K562 (cell line): ENCODE measurements at regions not wholly inside any gene's neighbourhood (a gene's known extent, or its start where the extent isn't known, plus 50 kb on each side); places are given as distances from the start of the nearest gene placed in this dataset.

Experiments
- ATAC-seq: fragments of 200-7000 bp; cut with Tn5 transposase; 3 replicates; pipeline ENCODE4 v1.9.1; 2020; ENCODE audit warnings: moderate library complexity
- BruUV-seq: library from RNA; stranded (reverse); fragments of 400-500 nt; replicated peaks from 2 replicates; lab custom pipeline; 2021; lab: Mats Ljungman, UMichigan
- CTCF ChIA-PET: fragments of 300-600 bp; formaldehyde crosslinking; extraction: SDS; loops from one replicate; lab custom pipeline; 2021; ENCODE audit warnings: low intra/inter-chr PET ratio; lab: Yijun Ruan, JAX
- POLR2A ChIA-PET: fragments of 300-600, 350-650 bp; sonication (Branson Sonifier 250); formaldehyde crosslinking; extraction: SDS; loops from one replicate; lab custom pipeline; 2021; ENCODE audit warnings: antibody characterized with exemption, inconsistent platforms; lab: Yijun Ruan, JAX
- DNase-seq, 4 experiments: peaks; one replicate each; pipeline versions ENCODE4 v3.0.0 to v3.0.0-alpha.2; 2011 to 2018; ENCODE audit warnings: low spot score in 3 of 4, mixed read lengths in 3 of 4; ENCODE audit errors: extremely low read depth in 1 of 4
- FAIRE-seq: peaks from 2 replicates; lab custom pipeline; 2011; peaks lifted over from hg19 to GRCh38; lab: Jason Lieb, UNC
- H2AFZ ChIP-seq: 2 replicates; pipeline ENCODE4 v1.6.0; 2011; ENCODE audit warnings: low read depth, low read length, control low read depth, inconsistent platforms
- H3K27ac ChIP-seq: fragments of 200-600 bp; 3 replicates; pipeline ENCODE4 v1.8.0; 2011; ENCODE audit warnings: low read depth, mild to moderate bottlenecking, control low read depth, inconsistent platforms, low read length, moderate library complexity, mixed read lengths; ENCODE audit errors: extremely low read depth
- H3K27me3 ChIP-seq, 2 experiments: fragments of 300-600 bp in 1 of 2; 2 replicates in 1 of 2; 3 replicates in 1 of 2; pipeline versions ENCODE4 v1.6.0 to v1.8.0; 2011; ENCODE audit warnings: inconsistent platforms in 2 of 2, low read length in 2 of 2, mild to moderate bottlenecking in 1 of 2, mixed read lengths in 1 of 2, moderate library complexity in 1 of 2; ENCODE audit not compliant: control insufficient read depth in 2 of 2, insufficient read depth in 2 of 2
- H3K36me3 ChIP-seq: fragments of 300-600 bp; 3 replicates; pipeline ENCODE4 v1.8.0; 2011; ENCODE audit warnings: mild to moderate bottlenecking, low read length, inconsistent platforms; ENCODE audit not compliant: control insufficient read depth, insufficient read depth
- H3K4me1 ChIP-seq, 2 experiments: fragments of 200-600 bp in 1 of 2; replicated peaks in 1 of 2; 2 replicates in 1 of 2; 3 replicates in 1 of 2; pipeline versions ENCODE4 v1.5.1 to v1.8.0; 2011; ENCODE audit warnings: inconsistent platforms in 2 of 2, low read length in 2 of 2, mild to moderate bottlenecking in 1 of 2, mixed read lengths in 1 of 2, moderate library complexity in 1 of 2; ENCODE audit not compliant: control insufficient read depth in 2 of 2, insufficient read depth in 2 of 2
- H3K4me2 ChIP-seq: 2 replicates; pipeline ENCODE4 v1.6.1; 2011; ENCODE audit warnings: low read length, control low read depth, inconsistent platforms, mixed read lengths; ENCODE audit not compliant: insufficient read depth
- H3K4me3 ChIP-seq: fragments of 200-600 bp; sonication (generic), shearing (Covaris generic); 2 replicates; pipeline ENCODE4 v1.5.1; 2016; ENCODE audit warnings: control low read depth, inconsistent platforms
- H3K79me2 ChIP-seq: fragments of 200-600 bp; 3 replicates; pipeline ENCODE4 v1.8.0; 2011; ENCODE audit warnings: low read length, inconsistent platforms; ENCODE audit not compliant: control insufficient read depth, insufficient read depth
- H3K9ac ChIP-seq, 2 experiments: 2 replicates each; pipeline versions ENCODE4 v1.6.0 to v1.6.1; 2011; ENCODE audit warnings: low read depth in 2 of 2, low read length in 2 of 2, control low read depth in 1 of 2, inconsistent platforms in 1 of 2, mild to moderate bottlenecking in 1 of 2, mixed read lengths in 1 of 2; ENCODE audit not compliant: insufficient read depth in 1 of 2
- H3K9me1 ChIP-seq: one replicate; pipeline ENCODE4 v1.6.0; 2011; ENCODE audit warnings: inconsistent platforms, mild to moderate bottlenecking, low read length, moderate library complexity; ENCODE audit not compliant: control insufficient read depth, insufficient read depth
- H3K9me3 ChIP-seq: replicated peaks from 2 replicates; pipeline ENCODE4 v1.5.1; 2011; ENCODE audit warnings: low read depth, low read length, inconsistent platforms; ENCODE audit not compliant: control insufficient read depth, insufficient read depth
- H4K20me1 ChIP-seq: replicated peaks from 2 replicates; pipeline ENCODE4 v1.6.1; 2011; ENCODE audit warnings: low read length, inconsistent platforms, mixed read lengths; ENCODE audit not compliant: control insufficient read depth, insufficient read depth
- CBFA2T2 ChIP-seq: fragments of 450-650 bp; conservative IDR thresholded peaks from 2 replicates; pipeline ENCODE4 v1.6.1; 2017; ENCODE audit warnings: mild to moderate bottlenecking
- MAFF ChIP-seq: IDR thresholded peaks from 2 replicates; pipeline ENCODE4 v1.6.1; 2012; ENCODE audit warnings: low read length, improper control_type of control experiment
- MCM3 ChIP-seq: fragments of 450-650 bp; IDR thresholded peaks from 2 replicates; pipeline ENCODE4 v1.6.1; 2016
- PHF21A ChIP-seq: fragments of 450-650 bp; IDR thresholded peaks from 2 replicates; pipeline ENCODE4 v1.6.1; 2017; ENCODE audit warnings: low read depth, borderline replicate concordance
- PRPF4 ChIP-seq: fragments of 200-400 bp; formaldehyde crosslinking; IDR thresholded peaks from one replicate; pipeline ENCODE4 v1.6.1; 2017; ENCODE audit warnings: low read length, low read depth, mild to moderate bottlenecking; ENCODE audit not compliant: insufficient read depth, poor library complexity, severe bottlenecking
- SETDB1 ChIP-seq: IDR thresholded peaks from one replicate; pipeline ENCODE4 v1.6.1; 2012; ENCODE audit warnings: low read length, control low read depth, inconsistent platforms
- SRF ChIP-seq, 2 experiments: fragments of 250-450, 450-650 bp in 1 of 2; sonication (Bioruptor Pico) in 1 of 2; sonication (generic) in 1 of 2; formaldehyde crosslinking; IDR thresholded peaks; 2 replicates each; pipeline versions ENCODE4 v1.5.0 to v1.5.1; 2020 to 2022; ENCODE audit warnings: mild to moderate bottlenecking in 1 of 2, missing genetic modification reagents in 1 of 2
- ZNF217 ChIP-seq: sonication (generic); formaldehyde crosslinking; IDR thresholded peaks from 2 replicates; pipeline ENCODE4 v1.8.0; 2022; ENCODE audit warnings: mild to moderate bottlenecking, missing genetic modification reagents
- ZNF436 ChIP-seq: fragments of 250-450, 450-650 bp; sonication (Bioruptor Pico); formaldehyde crosslinking; IDR thresholded peaks from 2 replicates; pipeline ENCODE4 v1.7.0; 2020; ENCODE audit warnings: mild to moderate bottlenecking
- ZNF507 ChIP-seq: conservative IDR thresholded peaks from 2 replicates; pipeline ENCODE4 v1.6.1; 2017; ENCODE audit warnings: missing genetic modification characterization, missing compliant biosample characterization
- ZNF561 ChIP-seq: fragments of 450-650 bp; formaldehyde crosslinking; conservative IDR thresholded peaks from 2 replicates; pipeline ENCODE4 v1.4.0; 2020; ENCODE audit warnings: mild to moderate bottlenecking, moderate library complexity
- in situ Hi-C: fragments of 300-500 bp; cut with MboI; formaldehyde crosslinking; loops from 4 replicates; pipeline ENCODE4 v1.15.0; 2018; ENCODE audit warnings: inconsistent platforms, mixed read lengths
- intact Hi-C: fragments of 100-400 bp; cut with micrococcal nuclease; formaldehyde crosslinking; loops from 2 replicates; pipeline ENCODE4 v1.14.2; 2022
- TF ChIP-seq, protein P1 (sequence below): sonication (generic); IDR thresholded peaks from 2 replicates; pipeline ENCODE4 v1.6.1; 2016
- TF ChIP-seq, protein P2 (sequence below), 2 experiments: fragments of 450-650 bp; IDR thresholded peaks; 2 replicates each; pipeline ENCODE4 v1.6.1; 2018; ENCODE audit warnings: mild to moderate bottlenecking in 2 of 2, low read depth in 1 of 2; ENCODE audit not compliant: partially characterized antibody in 2 of 2

DNA sequence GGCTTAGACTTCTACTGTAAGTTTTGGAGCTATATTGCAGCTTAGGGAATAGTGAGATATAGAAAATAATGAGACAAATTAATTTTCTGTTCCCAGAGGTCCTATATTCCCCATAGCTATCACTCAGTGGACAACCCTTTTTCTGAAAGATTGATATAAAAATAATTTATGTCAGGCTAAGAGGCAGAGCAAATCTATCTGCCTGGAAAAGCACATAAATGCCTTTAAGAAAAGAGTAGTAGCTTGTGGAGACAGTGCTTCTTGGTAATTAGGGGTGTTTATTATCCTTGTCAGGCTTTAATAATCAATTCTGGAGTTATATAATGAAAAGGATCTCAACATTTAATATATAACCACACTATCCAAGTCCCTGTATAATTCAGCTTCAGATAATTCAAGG lies 1162.8 kb upstream of the PCDH20 start:
- Histone ChIP-seq H3K4me2 (no peak overlapping the region), H3K36me3 (no peaks in the 10 kb centered on the region), H3K79me2 (no peaks in the 10 kb centered on the region), H3K9me1 (no peaks in the 10 kb centered on the region), H3K27ac (no peak overlapping the region), H3K4me1 (no peaks in the 10 kb centered on the region), H3K9ac (no peak overlapping the region), H3K9me3 (no peaks in the 10 kb centered on the region), H3K27me3 (no peaks in the 10 kb centered on the region), H4K20me1 (no peaks in the 10 kb centered on the region), H2AFZ (no peak overlapping the region), H3K4me3 (no peak overlapping the region)
- POLR2A ChIA-PET: no interaction called here
- FAIRE-seq: no peak
- BruUV-seq: no TSS peak
- TF ChIP-seq SETDB1 (no peak), PHF21A (no peak), ZNF217 (CRISPR knock-in tag) (no peak), MCM3 (no peak), SRF (CRISPR knock-in tag; IDR thresholded peaks at IDR 0.05) (no peak), ZNF561 (no peak), ZNF507 (tag) (no peak), MAFF (no peak), CBFA2T2 (no peak), ZNF436 (CRISPR knock-in tag) (no peak), PRPF4 (no peak)
- TF ChIP-seq, protein P1, sequence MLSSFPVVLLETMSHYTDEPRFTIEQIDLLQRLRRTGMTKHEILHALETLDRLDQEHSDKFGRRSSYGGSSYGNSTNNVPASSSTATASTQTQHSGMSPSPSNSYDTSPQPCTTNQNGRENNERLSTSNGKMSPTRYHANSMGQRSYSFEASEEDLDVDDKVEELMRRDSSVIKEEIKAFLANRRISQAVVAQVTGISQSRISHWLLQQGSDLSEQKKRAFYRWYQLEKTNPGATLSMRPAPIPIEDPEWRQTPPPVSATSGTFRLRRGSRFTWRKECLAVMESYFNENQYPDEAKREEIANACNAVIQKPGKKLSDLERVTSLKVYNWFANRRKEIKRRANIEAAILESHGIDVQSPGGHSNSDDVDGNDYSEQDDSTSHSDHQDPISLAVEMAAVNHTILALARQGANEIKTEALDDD: no peak
- TF ChIP-seq, protein P2, sequence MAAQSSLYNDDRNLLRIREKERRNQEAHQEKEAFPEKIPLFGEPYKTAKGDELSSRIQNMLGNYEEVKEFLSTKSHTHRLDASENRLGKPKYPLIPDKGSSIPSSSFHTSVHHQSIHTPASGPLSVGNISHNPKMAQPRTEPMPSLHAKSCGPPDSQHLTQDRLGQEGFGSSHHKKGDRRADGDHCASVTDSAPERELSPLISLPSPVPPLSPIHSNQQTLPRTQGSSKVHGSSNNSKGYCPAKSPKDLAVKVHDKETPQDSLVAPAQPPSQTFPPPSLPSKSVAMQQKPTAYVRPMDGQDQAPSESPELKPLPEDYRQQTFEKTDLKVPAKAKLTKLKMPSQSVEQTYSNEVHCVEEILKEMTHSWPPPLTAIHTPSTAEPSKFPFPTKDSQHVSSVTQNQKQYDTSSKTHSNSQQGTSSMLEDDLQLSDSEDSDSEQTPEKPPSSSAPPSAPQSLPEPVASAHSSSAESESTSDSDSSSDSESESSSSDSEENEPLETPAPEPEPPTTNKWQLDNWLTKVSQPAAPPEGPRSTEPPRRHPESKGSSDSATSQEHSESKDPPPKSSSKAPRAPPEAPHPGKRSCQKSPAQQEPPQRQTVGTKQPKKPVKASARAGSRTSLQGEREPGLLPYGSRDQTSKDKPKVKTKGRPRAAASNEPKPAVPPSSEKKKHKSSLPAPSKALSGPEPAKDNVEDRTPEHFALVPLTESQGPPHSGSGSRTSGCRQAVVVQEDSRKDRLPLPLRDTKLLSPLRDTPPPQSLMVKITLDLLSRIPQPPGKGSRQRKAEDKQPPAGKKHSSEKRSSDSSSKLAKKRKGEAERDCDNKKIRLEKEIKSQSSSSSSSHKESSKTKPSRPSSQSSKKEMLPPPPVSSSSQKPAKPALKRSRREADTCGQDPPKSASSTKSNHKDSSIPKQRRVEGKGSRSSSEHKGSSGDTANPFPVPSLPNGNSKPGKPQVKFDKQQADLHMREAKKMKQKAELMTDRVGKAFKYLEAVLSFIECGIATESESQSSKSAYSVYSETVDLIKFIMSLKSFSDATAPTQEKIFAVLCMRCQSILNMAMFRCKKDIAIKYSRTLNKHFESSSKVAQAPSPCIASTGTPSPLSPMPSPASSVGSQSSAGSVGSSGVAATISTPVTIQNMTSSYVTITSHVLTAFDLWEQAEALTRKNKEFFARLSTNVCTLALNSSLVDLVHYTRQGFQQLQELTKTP (IDR thresholded peaks at IDR 0.05; ENCODE audit: low read depth in 1 of 2, partially characterized antibody in 2 of 2): no peak
- ATAC-seq: no peak
- in situ Hi-C loops (no loop called here), intact Hi-C loops (no loop called here)
- CTCF ChIA-PET: no interaction called here
- DNase-seq: no peak
